Thoracic aorta (tissue), 2 donors: ENCODE measurements at regions not wholly inside any gene's neighbourhood (a gene's known extent, or its start where the extent isn't known, plus 50 kb on each side); places are given as distances from the start of the nearest gene placed in this dataset.
A peak's percentile ranks its signal among the peaks of the same experiment; 100 is the strongest.

Experiments
- ATAC-seq: fragments of 150-250 bp; one replicate; pipeline ENCODE4 v1.8.0; 2017; ENCODE audit warnings: low read depth; ENCODE audit not compliant: insufficient number of reproducible peaks, low FRiP score
- DNase-seq: peaks from one replicate; pipeline ENCODE4 v3.0.0-alpha.2; 2020; ENCODE audit warnings: low spot score
- H3K27ac ChIP-seq, 2 donors: fragments of 200-600 bp; sonication (generic); 1 replicate in 1 of 2; 2 replicates in 1 of 2; pipeline ENCODE4 v1.5.1; 2016; ENCODE audit warnings: mild to moderate bottlenecking in 2 of 2, moderate library complexity in 2 of 2
- H3K27me3 ChIP-seq: fragments of 200-600 bp; sonication (generic); replicated peaks from 2 replicates; pipeline ENCODE4 v1.6.0; 2016; ENCODE audit warnings: mild to moderate bottlenecking; ENCODE audit not compliant: insufficient read depth
- H3K36me3 ChIP-seq: fragments of 200-600 bp; sonication (generic); one replicate; pipeline ENCODE4 v1.5.1; 2016
- H3K4me1 ChIP-seq, 2 donors: fragments of 200-600 bp; sonication (generic); 1 replicate in 1 of 2; 2 replicates in 1 of 2; pipeline versions ENCODE4 v1.5.1 to v1.6.0; 2016; ENCODE audit warnings: low read depth in 2 of 2, mild to moderate bottlenecking in 1 of 2; ENCODE audit not compliant: control insufficient read depth in 1 of 2
- H3K4me3 ChIP-seq: fragments of 200-600 bp; sonication (generic); 2 replicates; pipeline ENCODE4 v1.5.1; 2016; ENCODE audit warnings: mild to moderate bottlenecking
- H3K9me3 ChIP-seq: fragments of 200-600 bp; sonication (generic); 2 replicates; pipeline ENCODE4 v1.5.1; 2016
- TF ChIP-seq, protein P1 (sequence below): fragments of 200-600 bp; sonication (generic); IDR thresholded peaks from one replicate; pipeline ENCODE4 v1.5.1; 2019; ENCODE audit warnings: antibody characterized with exemption

- Histone ChIP-seq H3K36me3 (no peaks in the 10 kb centered on the region), H3K27me3 (no peaks in the 10 kb centered on the region), H3K4me1 (no peaks in the 10 kb centered on the region), H3K9me3 (no peaks in the 10 kb centered on the region), H3K27ac (no peak overlapping the region), H3K4me3 (no peak overlapping the region)
- TF ChIP-seq, protein P1, sequence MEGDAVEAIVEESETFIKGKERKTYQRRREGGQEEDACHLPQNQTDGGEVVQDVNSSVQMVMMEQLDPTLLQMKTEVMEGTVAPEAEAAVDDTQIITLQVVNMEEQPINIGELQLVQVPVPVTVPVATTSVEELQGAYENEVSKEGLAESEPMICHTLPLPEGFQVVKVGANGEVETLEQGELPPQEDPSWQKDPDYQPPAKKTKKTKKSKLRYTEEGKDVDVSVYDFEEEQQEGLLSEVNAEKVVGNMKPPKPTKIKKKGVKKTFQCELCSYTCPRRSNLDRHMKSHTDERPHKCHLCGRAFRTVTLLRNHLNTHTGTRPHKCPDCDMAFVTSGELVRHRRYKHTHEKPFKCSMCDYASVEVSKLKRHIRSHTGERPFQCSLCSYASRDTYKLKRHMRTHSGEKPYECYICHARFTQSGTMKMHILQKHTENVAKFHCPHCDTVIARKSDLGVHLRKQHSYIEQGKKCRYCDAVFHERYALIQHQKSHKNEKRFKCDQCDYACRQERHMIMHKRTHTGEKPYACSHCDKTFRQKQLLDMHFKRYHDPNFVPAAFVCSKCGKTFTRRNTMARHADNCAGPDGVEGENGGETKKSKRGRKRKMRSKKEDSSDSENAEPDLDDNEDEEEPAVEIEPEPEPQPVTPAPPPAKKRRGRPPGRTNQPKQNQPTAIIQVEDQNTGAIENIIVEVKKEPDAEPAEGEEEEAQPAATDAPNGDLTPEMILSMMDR: no peak
- DNase-seq (no peak), ATAC-seq (no peak)
Observed at GRCh38 chr13:50712456-50712855, 131.0 kb downstream of the DLEU7 start.

DNA sequence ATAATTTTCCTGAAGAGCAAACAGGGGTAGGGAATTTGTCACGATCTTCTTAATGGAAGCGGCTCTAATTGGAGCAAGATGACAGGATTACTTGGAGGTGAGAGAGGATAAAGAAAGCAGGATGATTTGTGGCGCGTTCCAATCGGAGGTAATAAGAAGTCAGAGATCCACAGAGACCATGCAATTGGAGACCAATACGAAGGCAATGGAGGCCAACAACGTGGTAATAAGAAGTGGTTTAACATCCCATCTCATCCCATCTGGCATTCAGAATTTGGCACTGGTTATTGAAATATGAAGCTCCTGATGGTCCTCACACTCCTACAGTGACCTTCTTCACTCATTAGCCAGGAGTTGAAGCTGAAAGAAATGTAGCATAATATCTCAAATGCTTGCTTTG lies 130.6 kb downstream of the DLEU7 start:
- no peaks in the 10 kb centered on the region for H3K36me3 ChIP-seq
- H3K27me3 ChIP-seq: no peaks in the 10 kb centered on the region
- no peak overlapping the region for H3K27ac ChIP-seq
- DNase-seq (no peak), ATAC-seq (no peak)
- H3K4me3 ChIP-seq: no peak overlapping the region
- H3K9me3 ChIP-seq: no peaks in the 10 kb centered on the region
- TF ChIP-seq, protein P1: no peak
- H3K4me1 ChIP-seq: no peaks in the 10 kb centered on the region

GRCh38 chr13:50713523-50714248 lies 129.8 kb downstream of the DLEU7 start:
- TF ChIP-seq, protein P1: no peak
- Histone ChIP-seq H3K27ac (no peak overlapping the region), H3K4me3 (peak overlapping the region; percentile 5), H3K27me3 (no peaks in the 10 kb centered on the region), H3K36me3 (no peaks in the 10 kb centered on the region), H3K4me1 (no peaks in the 10 kb centered on the region), H3K9me3 (no peaks in the 10 kb centered on the region)
- ATAC-seq (no peak), DNase-seq (no peak)

- no peaks in the 10 kb centered on the region for H3K27me3 ChIP-seq
- ATAC-seq: no peak
- TF ChIP-seq, protein P1: no peak
- H3K4me3 ChIP-seq: peak overlapping the region; percentile 14
- DNase-seq: no peak
- no peaks in the 10 kb centered on the region for H3K36me3 ChIP-seq
- H3K9me3 ChIP-seq: no peaks in the 10 kb centered on the region
- H3K27ac ChIP-seq: no peak overlapping the region
- H3K4me1 ChIP-seq: no peaks in the 10 kb centered on the region
Observed at GRCh38 chr13:50714891-50715290, 128.6 kb downstream of the DLEU7 start.

GRCh38 chr13:50715402-50716146 lies 127.9 kb downstream of the DLEU7 start:
- Histone ChIP-seq H3K4me1 (no peaks in the 10 kb centered on the region), H3K36me3 (no peaks in the 10 kb centered on the region), H3K27me3 (no peaks in the 10 kb centered on the region), H3K27ac (no peak overlapping the region), H3K4me3 (peak overlapping the region; percentile 47), H3K9me3 (no peaks in the 10 kb centered on the region)
- no peak for DNase-seq
- TF ChIP-seq, protein P1: no peak
- no peak for ATAC-seq
